ENCODE measurements at regions not wholly inside any gene's neighbourhood (a gene's known extent, or its start where the extent isn't known, plus 50 kb on each side); places are given as distances from the start of the nearest gene placed in this dataset.

DNA sequence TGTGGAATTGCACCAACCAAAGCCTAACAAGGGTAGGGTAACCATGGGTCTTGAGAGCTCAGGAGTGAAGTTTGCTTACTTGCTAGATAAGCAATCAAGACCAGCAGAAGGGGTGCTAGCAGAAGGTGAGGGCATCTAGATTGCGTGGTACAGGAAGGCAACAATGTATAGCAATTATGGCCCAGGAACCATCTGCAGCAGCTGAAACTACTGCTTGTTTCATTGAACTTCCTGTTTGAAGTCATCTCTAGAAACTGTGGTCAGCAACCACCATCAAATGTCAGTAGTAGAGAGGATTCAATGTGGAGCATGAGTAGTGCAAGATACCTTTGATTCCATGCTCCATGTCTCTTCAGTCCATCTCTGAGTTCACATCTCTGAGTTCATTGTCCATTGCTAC, 462.1 kb upstream of the GRAMD2B start:
- TF ChIP-seq, protein P1, sequence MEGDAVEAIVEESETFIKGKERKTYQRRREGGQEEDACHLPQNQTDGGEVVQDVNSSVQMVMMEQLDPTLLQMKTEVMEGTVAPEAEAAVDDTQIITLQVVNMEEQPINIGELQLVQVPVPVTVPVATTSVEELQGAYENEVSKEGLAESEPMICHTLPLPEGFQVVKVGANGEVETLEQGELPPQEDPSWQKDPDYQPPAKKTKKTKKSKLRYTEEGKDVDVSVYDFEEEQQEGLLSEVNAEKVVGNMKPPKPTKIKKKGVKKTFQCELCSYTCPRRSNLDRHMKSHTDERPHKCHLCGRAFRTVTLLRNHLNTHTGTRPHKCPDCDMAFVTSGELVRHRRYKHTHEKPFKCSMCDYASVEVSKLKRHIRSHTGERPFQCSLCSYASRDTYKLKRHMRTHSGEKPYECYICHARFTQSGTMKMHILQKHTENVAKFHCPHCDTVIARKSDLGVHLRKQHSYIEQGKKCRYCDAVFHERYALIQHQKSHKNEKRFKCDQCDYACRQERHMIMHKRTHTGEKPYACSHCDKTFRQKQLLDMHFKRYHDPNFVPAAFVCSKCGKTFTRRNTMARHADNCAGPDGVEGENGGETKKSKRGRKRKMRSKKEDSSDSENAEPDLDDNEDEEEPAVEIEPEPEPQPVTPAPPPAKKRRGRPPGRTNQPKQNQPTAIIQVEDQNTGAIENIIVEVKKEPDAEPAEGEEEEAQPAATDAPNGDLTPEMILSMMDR (IDR thresholded peaks at IDR 0.05): no peak
- TF ChIP-seq POLR2A (IDR thresholded peaks at IDR 0.05): no peak
- no peak for TF ChIP-seq POLR2AphosphoS5 (IDR thresholded peaks at IDR 0.05)
- TF ChIP-seq EP300 (IDR thresholded peaks at IDR 0.05; ENCODE audit: low read depth): no peak
